HuH-7 (cell line): ENCODE measurements at regions not wholly inside any gene's neighbourhood (a gene's known extent, or its start where the extent isn't known, plus 50 kb on each side); places are given as distances from the start of the nearest gene placed in this dataset.

ENCODE experiments used
- DNase-seq: peaks from one replicate; pipeline ENCODE4 v3.0.0; 2011; ENCODE audit warnings: low spot score

GRCh38 chr9:129285979-129286772, 108.1 kb upstream of the IER5L start:
- no peak for DNase-seq

- no peak for DNase-seq
Measured at GRCh38 chr9:129285382-129285781, 107.3 kb upstream of the IER5L start.

GRCh38 chr9:129284607-129285291, 106.7 kb upstream of the IER5L start:
- no peak for DNase-seq

- DNase-seq, result peak; percentile 6
Measured at GRCh38 chr9:129283705-129284606, 105.9 kb upstream of the IER5L start.

- no peak for DNase-seq
Measured at GRCh38 chr9:129283291-129283691, 105.2 kb upstream of the IER5L start.

GRCh38 chr9:129282731-129283211, 104.7 kb upstream of the IER5L start:
- no peak for DNase-seq

- peak; percentile 4 for DNase-seq
Measured at GRCh38 chr9:129282272-129282671, 104.2 kb upstream of the IER5L start.

GRCh38 chr9:129281506-129282145, 103.6 kb upstream of the IER5L start:
- DNase-seq, result no peak

- no peak for DNase-seq
Measured at GRCh38 chr9:129280623-129281271, 102.7 kb upstream of the IER5L start.

GRCh38 chr9:129280236-129280622, 102.2 kb upstream of the IER5L start:
- DNase-seq, result no peak

GRCh38 chr9:129278391-129279237, 100.6 kb upstream of the IER5L start:
- no peak for DNase-seq

- DNase-seq, result no peak
Measured at GRCh38 chr9:129276486-129277230, 98.6 kb upstream of the IER5L start.

GRCh38 chr9:129275626-129276247, 97.7 kb upstream of the IER5L start:
- DNase-seq, result no peak

- DNase-seq, result no peak
Measured at GRCh38 chr9:129273941-129274684, 96.1 kb upstream of the IER5L start.

- DNase-seq, result no peak
Measured at GRCh38 chr9:129273136-129273895, 95.3 kb upstream of the IER5L start.

- no peak for DNase-seq
Measured at GRCh38 chr9:129272348-129273025, 94.4 kb upstream of the IER5L start.

- no peak for DNase-seq
Measured at GRCh38 chr9:129270903-129271431, 92.9 kb upstream of the IER5L start.
